Lung microvascular endothelial cell (primary cell): ENCODE measurements at regions not wholly inside any gene's neighbourhood (a gene's known extent, or its start where the extent isn't known, plus 50 kb on each side); places are given as distances from the start of the nearest gene placed in this dataset.

Experiments used
- DNase-seq, 2 donors: peaks; one replicate each; pipeline versions ENCODE4 v3.0.0 to v3.0.0-alpha.2; 2010; ENCODE audit warnings: low read depth in 2 of 2

DNA sequence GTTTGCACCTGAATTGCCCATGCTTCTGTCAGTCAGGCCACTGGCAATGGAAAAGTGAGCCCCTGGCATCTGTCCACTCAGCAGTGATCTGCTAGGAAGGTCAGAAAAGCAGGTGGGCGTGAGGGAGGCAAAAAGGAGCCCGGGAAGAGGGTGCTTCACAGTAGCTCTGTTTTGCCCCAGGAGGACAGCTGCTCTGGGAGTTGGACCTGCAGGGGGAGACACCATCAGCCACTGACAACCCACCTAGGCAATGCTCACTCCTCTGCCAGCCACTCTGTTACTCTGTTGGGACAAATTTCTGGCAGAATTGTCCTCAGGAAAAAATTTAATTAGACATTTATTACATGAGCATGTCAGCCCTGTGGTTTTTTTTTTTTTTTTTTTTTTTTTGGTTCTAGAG, 146.4 kb downstream of the LRIG2 start:
- DNase-seq, result peak in 1 of 2 donors; percentile 28

DNA sequence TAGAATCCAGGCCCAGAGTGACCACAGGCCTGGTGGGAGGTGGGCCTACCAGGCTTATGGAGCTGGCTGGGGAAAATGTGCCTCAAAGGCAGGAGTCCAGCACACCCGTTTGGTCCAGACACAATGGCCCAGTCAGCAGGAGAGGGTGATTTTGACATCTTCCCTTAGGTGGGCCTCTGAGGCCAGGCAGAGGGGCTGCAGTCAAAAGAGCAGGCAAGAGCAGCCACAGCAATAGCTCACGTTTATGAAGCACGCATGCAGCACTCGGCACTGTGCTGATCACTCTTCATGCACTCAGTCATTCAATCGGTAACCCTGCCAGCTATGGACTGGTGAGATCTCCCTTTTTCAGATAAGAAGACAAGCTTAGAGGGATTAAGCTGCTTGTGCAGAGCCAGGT, 146.8 kb downstream of the LRIG2 start:
- DNase-seq, result no peak

DNA sequence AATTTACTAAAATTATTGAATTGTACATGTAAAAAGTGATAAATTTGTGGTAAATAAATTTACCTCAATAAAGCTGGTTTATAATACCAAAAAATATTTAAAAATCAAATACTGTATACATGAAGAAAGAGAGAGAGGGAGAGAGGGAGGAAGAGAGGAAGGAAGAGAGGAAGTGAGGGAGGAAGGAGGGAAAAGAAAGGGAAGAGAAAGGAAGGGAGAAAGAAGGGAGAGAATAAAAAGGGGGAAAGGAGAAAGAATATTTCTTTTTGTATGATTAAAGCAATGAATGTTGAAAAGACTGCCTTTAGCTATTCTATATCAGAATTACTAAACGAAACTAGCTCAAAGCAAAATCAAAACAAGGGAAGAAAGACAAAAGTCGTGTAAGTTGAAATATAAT, 150.0 kb downstream of the LRIG2 start:
- DNase-seq, result no peak

DNA sequence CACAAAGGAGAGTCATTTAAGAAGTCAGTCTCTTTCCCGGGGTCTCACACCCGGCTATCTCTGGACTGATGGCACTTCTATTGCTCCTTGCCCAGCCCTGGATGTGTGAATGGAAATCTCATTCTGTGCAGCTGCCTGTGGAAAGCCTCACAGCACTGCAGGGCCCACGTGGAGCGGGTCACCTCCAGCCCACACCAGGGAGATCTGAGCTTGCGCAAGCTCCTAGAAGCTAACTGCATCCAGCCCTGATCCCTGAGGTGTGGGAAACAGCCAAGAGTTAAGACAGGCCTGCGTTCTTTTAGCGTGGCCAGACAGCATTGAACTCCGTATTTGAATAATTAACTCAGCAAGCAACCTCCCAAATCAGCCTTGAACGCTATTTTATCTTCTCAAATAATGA, 150.5 kb downstream of the LRIG2 start:
- DNase-seq, result no peak

DNA sequence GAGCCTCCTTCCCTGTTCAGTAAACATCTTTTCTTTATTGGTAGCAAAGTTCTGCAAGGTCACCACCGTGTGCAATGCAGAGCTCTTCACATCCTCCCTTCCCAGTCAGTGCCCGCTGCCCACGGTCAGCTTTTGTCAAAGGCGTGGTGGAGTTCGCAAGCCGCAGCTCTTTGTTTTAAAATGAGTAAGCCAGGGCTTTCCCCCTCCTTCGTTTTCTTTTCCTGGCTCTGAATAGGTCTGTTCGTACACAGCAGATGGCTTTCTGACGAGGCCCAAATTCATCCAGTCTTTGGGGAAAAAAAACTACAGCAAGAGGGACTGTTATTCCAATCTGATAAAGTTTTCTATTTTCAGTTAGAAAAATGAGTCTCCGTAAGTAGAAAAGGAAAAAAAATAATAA, 153.2 kb downstream of the LRIG2 start:
- DNase-seq, result no peak

DNA sequence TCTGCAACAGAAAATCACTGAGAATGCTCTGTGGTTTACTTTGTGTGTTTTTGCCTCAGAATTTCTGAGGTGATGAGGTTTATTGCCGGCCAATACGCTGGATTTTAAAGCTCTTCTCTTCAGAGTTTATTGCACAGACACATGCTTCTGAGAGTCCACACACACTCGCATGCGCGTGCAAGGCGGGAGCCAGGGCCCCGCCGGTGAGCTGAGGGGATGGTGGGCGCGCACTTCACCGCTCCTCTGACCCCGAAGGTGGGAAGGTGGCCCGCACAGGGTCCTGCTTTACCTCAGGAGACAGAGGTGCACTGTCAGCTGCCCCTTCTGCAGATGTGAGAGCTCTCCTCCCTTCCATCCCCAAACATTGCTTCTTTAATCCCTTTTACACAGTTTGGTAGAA, 158.4 kb upstream of the MAGI3 start:
- no peak for DNase-seq

DNA sequence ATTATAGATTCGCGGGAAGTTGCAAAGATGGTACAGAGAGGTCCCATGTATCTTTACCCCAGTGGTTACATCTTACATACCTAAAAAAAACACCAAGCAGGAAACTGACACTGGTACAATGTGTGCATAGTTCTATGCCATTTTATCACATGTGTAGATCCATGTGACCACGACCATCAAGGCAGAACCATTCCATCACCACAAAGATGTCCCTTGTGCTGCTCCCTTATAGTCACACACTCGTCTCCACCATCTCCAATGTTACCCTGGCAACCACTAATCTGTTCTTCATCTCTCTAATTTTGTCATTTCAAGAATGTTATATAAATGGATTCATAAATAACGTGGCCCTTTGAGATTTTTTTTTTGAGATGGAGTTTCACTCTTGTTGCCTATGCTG, 156.9 kb upstream of the MAGI3 start:
- DNase-seq, result no peak

DNA sequence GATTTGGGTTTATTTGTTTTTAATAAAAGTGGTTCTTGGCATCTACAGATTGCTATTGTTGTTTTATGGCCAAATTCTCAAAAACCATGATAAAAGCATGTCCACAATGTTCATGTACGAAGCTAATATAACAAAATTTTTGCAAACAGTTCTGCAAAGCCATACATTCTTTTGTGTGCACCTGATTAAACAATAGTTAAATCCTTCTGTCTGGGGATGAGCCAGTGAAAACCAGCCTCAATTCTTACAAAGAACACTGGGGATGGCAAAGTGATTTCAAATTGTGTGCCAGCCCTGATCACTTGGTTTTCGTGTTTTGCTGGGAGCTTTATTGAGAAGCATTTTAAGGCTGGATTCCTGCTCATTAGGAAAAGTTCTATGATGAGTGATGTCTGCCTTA, 149.1 kb upstream of the MAGI3 start:
- no peak for DNase-seq

DNA sequence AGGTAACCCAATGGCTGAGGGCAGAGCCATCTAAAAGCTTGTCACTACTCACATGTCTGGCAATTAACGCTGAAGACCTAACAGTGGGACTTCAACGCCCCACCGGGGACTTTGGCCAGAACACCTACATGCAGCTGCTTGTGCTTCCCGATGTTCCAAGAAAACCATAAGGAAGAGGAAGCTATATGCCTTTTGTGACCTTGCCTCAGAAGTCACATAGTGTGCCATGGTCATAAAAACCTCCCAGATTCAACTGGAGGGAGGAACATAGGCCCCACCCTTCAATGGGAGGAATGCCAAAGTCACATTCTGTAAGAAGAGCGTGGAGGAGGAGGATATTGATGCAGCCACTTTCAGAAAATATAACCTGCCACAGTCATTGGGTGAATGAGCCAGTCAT, 147.8 kb upstream of the MAGI3 start:
- no peak for DNase-seq

DNA sequence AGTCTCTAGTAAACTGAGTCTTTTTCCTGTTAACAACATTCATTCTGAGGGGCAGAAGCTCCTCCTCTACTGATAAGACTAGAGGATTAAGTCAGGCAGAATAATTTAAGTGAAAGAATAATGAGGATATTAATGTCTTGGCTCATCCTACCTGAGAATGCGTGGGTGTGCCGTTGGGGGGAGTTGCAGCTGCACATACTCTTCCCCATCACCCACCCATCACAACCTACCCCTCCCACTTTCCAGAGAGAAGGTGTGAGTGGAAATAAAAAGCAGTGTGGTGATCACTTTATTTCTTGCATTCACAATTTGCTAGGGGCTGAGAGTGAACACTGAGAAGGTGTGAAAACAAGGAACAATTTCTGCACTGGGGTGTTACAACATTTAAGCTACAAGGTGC, 146.8 kb upstream of the MAGI3 start:
- DNase-seq, result no peak

DNA sequence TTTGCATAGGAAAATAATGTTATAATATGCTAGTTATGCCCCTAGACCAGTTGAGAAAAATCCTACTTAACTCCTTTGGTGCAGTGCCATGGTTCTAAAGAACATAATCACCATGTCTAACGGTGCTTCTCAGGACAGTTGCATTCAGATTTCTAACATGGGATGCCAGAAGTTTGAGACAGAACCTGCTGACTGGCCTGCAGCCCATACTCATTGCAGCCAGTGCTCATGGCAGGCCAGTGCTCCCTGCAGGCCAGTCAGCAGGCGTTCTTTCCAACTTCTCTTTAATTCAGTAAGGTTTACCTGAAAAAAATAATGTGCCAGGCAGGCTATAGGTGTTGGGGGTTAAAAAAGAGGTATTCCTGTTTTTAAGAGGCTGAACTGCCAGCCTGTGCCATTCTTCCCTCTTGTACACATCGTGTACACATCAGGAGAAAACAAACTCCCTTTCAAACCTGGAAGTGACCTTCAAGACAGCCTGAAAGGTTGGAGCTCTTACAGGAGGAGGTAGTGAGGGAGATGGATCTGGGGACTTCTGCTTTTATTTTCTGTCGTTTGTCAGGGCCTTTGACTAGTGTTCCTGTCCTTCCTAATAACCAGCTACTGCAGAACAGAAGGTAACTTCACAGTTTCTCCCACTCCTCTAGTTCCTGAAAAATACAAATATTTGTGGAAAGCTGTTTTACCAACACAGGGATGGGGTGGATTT, 146.0 kb upstream of the MAGI3 start:
- DNase-seq, result no peak

DNA sequence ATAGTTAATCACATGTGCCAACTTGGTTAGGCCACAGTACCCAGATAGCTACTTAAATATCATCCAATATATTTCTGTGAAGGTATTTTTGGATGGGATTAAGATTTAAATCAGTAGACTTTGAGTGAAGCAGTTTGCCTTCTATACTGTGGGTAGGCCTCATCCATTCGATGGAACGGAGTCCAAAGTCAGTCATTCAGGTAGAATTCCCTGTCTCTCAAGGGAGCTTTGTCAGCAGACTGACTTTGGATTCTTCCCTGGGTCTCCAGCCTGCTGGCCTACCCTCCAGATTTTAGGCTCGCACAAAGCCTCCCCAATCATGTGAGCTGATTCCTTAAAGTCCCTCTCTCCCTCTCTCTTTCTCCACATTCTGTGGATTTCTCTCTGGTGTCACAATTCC, 145.1 kb upstream of the MAGI3 start:
- no peak for DNase-seq

DNA sequence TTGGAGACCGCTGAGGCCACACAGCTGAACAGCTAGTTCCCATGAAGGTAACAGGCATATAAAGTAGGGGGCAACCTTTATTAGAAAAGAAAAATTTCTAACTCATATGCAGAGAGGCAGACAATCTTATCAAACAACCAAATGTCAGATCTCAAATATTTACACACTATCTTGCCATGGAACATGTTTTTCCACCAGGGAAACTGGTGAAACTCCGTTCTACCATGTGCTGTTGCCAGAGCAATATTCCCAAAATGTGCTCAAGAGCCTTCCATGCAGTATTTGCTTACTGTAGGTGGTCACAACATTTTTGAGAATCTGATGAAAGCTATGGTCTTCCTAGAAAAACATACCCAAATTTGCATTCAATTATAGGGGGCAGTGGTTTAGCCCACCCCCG, 143.4 kb upstream of the MAGI3 start:
- DNase-seq, result no peak

DNA sequence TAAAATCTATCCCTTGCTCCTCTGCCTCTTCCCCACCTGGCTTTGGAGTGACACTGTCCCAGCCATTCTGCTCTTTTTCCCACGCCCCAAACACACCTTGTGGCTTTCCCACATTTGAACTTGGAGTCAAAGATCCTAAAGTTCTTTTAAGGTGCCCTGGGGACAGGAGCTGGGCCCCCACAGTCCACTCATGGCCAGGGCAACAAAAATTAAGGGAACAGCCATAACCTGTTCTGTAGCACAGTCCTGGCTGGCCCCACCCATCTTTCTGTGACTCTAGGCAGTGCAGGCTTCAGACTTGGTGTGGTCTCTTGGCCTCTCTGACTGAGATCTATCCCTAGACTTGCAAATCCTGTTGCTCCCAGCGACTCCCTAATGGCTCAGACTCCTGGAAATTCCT, 143.0 kb upstream of the MAGI3 start:
- DNase-seq, result no peak

DNA sequence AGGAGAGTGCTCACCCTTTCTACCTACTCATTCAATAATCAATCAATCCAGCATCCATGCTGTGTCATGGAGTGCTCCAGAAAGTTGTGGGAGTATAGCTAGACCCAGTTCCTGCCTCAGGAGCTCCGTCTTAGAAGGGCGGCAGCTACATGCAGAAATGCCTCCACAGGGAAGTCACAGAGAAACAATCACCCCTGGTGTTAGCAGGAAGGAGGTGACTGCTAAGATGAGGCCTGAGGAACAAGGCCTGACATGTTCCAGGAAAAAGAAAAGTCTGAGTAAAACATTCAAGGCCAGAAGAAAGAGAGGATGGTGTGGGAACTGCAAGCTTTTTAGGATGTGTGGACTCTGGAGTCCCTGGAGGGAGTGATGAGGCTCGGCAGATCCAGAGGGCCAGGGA, 142.5 kb upstream of the MAGI3 start:
- DNase-seq, result no peak

DNA sequence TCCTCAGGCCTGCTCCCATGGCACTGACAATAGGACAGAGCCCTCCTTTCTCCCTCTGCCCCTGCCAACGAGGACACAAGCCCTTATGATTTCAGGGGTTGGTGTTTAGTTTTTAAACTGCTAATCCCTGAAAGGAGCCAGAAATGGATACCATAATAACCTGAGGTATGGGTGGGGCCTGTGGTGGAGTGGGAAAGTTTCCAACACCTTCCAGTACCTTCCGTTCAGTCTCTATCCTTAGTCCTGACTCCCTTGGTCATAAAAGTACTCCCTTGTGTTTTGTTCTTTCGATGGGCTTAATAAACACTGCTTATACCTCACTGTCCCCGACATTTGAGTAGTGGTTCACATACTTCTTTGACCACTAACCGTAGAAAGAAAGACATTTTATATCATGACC, 141.8 kb upstream of the MAGI3 start:
- no peak for DNase-seq

DNA sequence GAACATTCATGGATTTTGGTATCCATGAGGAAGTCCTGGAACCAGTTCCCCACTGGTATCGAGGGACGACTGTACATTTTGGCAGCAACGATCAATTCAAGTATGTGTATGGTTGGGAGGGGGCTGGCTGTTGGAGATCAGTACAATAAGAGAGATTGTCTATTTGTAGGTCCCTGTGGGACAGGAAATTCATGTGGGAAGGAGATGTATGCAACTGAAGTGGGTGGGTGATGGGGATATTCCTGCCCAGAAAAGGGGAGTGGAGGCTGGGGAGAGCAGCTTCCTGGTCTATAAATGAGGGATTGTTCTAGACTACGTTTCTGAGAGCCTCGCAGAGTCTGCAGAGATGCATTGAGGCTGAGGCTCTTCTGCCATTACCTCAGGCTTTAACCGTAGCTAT, 140.2 kb upstream of the MAGI3 start:
- no peak for DNase-seq

DNA sequence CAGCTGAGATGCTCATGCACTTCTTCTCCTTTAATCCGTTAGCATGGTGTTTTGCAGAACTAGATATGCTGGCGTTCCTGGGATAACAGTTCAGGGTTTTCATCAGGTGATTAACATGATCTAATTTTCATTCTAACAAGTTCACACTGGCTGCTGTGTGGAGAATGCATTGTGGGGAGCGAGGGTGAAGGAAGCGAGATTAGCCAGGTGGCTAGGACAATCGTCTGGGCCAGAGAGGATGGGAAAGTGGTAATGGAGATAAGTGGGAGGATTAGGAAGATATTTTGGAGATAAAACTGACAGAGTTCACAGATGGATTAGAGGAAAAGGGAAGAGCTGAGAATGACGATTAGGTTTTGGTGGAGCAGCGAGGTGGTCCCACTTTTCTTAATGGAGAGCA, 138.1 kb upstream of the MAGI3 start:
- DNase-seq, result no peak

DNA sequence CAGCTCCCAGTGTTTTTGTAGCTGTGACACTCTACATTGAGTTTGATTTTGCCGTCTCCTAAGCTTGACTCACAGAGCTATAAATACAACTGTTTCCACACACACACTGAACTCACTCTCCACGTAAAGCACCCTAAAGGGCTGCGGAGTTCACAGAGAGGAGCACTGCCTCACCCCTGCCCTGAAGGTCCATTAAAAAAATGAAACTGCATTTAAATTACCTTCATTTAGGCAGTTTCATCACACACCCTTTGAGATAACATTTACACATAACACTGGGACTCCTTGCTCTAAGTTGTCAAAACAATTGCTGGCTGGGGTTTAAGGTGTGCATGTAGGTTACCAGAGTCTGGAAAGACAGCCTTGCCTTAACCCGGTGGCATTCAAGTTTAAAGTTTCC, 137.1 kb upstream of the MAGI3 start:
- DNase-seq, result no peak

DNA sequence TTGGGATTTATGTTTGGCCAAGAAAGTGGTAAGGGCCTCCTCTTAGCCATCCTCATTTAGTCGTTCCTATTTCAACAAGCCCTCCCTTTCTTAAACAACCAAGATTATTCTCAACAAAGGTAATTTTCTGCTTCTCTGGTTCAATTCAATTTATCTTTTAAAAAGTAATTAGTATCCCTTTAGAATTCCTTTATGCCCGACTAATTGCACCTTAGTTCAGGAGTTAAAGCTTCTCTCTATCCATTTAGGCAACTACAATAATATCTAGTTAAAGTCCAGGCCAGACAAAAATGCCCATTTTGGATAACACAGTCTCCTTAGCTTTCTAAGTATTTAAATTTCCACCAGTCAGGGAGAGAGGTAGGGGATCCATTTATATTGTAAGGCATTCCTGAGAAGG, 136.7 kb upstream of the MAGI3 start:
- no peak for DNase-seq

DNA sequence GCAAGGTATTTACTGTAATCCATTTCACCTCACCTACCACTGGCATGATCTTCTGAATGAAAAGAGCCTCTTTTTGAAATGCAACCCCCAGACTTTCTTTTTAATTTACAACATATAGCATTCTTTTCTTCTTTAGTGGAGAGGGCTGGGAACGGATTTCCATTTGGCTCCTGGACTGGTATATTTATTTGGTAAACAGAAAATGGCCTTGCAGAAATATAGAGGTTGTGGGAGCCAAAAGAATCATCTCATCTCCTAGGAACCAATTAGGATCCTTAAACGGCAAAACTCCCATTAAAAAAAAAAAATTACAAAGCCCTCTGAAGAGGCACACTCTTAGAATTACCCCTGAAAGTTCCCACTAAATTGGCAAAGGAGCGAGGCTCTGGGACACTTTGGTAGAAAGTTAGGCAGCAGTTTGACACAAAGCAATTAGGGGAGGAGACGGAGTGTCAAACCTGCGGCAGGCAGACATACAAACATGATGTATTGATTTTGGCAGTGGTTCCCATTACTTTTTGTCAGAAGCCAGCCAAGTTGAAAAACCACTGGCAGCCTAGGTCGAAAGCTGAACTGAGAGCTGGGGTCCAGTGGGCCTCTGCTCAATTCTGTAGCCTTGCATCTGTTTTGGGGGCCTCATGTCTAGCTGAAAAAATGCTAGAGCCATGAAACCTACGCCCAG, 135.1 kb upstream of the MAGI3 start:
- peak in 1 of 2 donors; percentile 8 for DNase-seq

DNA sequence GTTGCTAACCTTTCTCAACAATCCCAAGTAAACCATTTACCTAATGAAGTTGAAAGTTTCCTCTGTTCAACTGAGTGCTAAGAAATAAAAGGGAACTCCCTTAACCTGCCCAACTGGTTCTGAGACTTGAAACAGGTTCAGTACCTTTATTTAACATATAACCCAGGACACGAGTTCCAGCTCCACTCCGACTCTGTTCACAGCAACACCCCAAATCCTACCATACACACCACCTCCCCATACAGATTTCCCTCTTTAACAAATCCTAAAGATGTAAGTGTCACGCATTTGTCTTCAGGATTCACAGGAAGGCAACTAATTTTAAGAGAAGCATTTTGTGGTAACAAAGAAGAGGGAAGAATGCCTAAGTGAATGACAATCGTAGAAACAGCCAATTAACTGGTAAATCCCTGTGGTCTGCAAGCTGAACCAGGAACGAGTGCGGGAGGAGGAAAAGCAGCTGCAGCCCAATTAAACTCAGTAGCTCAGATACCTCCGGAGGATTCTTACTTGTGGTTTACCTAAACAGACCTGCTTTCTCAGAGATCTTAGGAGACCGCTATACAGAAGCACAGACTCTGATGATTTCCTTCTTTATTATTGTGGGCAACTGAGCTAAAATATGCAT, 134.5 kb upstream of the MAGI3 start:
- no peak for DNase-seq

DNA sequence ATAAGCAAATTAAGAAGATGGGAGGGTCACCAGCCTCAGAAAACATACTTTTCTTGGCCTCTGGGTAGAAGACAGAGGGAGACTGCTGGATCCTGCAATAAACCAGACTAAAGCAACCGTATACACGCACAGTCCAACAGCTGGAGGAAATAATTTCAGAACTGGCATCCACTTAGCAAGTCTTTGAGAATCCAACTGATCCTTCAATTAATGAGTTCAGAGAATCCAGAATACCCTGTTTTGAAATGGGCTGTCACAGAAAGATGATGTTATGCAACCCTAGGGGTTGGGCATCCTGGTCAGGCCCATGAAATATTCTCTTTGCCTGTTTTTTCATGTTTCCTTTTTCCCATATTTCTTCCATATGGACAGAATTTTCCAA, 134.0 kb upstream of the MAGI3 start:
- no peak for DNase-seq
